ENCODE measurements at regions not wholly inside any gene's neighbourhood (a gene's known extent, or its start where the extent isn't known, plus 50 kb on each side); places are given as distances from the start of the nearest gene placed in this dataset.

DNA sequence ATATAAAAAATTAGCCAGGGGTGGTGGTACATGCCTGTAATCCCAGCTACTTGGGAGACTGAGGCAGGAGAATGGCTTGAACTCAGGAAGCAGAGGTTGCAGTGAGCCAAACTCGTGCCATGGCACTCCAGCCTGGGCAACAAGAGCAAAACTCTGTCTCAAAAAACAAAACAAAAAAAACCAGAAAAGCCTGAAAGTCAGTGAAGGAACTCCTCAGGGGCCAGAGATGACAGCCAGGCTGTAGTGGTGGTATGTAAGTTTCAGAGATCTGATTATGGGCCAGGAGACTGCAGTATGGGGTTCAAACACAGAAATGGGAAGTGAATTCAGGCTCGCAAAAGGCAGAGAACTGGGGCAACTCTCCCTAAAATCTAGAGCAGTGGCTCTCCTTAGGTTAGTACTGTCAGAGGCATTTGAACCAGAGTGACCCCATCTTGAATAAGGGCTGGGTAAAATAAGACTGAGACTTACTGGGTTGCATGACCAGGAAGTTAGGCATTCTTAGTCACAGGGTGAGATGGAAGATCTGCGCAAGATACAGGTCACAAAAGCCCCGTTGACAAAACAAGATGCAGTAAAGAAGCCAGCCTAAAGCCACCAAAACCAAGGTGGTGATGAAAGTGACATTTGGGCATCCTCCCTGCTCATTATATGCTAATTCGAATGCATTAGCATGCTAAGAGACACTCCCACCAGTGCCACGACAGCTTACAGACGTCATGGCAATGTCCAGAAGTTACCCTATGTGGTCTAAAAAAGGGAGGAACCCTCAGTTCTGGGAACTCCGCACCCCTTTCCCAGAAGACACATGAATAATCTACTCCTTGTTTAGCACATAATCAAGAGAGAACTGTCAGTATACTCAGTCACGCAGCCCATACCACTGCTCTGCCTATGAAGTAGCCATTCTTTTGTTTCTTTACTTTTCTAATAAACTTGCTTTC, 120.2 kb upstream of the XYLT1 start:
- no peaks in the 10 kb centered on the region for H3K27me3 ChIP-seq
- no peaks in the 10 kb centered on the region for H3K4me1 ChIP-seq (ENCODE audit: low read depth)
- TF ChIP-seq, protein P1, sequence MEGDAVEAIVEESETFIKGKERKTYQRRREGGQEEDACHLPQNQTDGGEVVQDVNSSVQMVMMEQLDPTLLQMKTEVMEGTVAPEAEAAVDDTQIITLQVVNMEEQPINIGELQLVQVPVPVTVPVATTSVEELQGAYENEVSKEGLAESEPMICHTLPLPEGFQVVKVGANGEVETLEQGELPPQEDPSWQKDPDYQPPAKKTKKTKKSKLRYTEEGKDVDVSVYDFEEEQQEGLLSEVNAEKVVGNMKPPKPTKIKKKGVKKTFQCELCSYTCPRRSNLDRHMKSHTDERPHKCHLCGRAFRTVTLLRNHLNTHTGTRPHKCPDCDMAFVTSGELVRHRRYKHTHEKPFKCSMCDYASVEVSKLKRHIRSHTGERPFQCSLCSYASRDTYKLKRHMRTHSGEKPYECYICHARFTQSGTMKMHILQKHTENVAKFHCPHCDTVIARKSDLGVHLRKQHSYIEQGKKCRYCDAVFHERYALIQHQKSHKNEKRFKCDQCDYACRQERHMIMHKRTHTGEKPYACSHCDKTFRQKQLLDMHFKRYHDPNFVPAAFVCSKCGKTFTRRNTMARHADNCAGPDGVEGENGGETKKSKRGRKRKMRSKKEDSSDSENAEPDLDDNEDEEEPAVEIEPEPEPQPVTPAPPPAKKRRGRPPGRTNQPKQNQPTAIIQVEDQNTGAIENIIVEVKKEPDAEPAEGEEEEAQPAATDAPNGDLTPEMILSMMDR (IDR thresholded peaks at IDR 0.05; ENCODE audit: low read depth, low read length): no peak
- H3K9me3 ChIP-seq (ENCODE audit: low read depth): no peaks in the 10 kb centered on the region
- no peak overlapping the region for H3K4me3 ChIP-seq
- H3K36me3 ChIP-seq: no peaks in the 10 kb centered on the region
- DNase-seq (ENCODE audit: low read depth in 1 of 2, low spot score in 1 of 2): no peak
- H3K27ac ChIP-seq: no peak overlapping the region

DNA sequence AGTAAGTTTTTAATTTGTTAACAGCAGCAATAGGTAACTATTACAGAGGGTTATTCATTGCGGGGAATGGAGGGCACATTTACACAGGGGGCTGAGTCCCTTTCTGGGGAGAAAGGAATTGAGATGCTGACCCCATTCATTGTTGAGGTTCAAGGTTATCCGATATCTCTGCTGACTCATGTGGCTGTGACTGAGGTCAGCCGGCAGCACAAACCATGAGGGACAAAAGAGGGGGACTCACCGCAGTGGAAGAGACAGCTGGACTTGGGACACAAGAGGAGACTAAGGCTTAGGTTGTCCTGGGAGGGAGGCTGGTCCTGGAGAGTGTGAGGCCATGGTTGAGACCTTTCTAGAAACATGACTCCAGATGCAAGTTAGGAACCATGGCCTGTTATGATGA, 119.1 kb upstream of the XYLT1 start:
- Histone ChIP-seq H3K27me3 (no peaks in the 10 kb centered on the region), H3K4me1 (ENCODE audit: low read depth) (no peaks in the 10 kb centered on the region), H3K4me3 (no peak overlapping the region), H3K9me3 (ENCODE audit: low read depth) (no peaks in the 10 kb centered on the region), H3K36me3 (no peaks in the 10 kb centered on the region), H3K27ac (no peak overlapping the region)
- TF ChIP-seq, protein P1 (IDR thresholded peaks at IDR 0.05; ENCODE audit: low read depth, low read length): no peak
- no peak for DNase-seq (ENCODE audit: low read depth in 1 of 2, low spot score in 1 of 2)

DNA sequence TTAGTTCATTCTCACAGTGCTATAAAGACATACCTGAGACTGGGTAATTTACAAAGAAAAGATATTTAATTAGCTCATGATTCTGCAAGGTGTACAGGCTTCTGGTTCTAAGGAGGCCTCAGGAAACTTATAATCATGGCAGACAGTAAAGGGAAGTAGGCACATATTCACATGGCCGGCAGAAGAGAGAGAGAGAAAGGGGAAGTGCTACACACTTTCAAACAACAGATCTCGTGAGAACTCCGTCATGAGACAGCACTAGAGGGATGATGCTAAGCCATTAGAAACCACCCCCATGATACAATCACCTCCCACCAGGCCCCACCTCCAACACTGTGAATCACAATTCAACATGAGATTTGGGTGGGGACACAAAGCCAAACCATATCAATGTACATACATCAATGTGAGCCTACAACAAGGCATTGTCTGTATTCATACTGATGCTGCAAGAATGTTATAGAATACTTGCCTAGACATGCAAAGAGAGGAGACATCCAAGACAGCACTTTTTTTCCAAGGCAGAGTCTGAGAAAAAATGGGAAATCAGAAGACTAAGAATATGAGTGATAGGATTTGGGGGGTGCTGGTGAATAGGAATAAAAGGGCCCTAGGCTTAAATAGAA, 114.8 kb upstream of the XYLT1 start:
- no peaks in the 10 kb centered on the region for H3K27me3 ChIP-seq
- H3K4me3 ChIP-seq: no peak overlapping the region
- H3K27ac ChIP-seq: no peak overlapping the region
- H3K9me3 ChIP-seq (ENCODE audit: low read depth): no peaks in the 10 kb centered on the region
- no peak for DNase-seq (ENCODE audit: low read depth in 1 of 2, low spot score in 1 of 2)
- TF ChIP-seq, protein P1 (IDR thresholded peaks at IDR 0.05; ENCODE audit: low read depth, low read length): no peak
- H3K4me1 ChIP-seq (ENCODE audit: low read depth): no peaks in the 10 kb centered on the region
- no peaks in the 10 kb centered on the region for H3K36me3 ChIP-seq

DNA sequence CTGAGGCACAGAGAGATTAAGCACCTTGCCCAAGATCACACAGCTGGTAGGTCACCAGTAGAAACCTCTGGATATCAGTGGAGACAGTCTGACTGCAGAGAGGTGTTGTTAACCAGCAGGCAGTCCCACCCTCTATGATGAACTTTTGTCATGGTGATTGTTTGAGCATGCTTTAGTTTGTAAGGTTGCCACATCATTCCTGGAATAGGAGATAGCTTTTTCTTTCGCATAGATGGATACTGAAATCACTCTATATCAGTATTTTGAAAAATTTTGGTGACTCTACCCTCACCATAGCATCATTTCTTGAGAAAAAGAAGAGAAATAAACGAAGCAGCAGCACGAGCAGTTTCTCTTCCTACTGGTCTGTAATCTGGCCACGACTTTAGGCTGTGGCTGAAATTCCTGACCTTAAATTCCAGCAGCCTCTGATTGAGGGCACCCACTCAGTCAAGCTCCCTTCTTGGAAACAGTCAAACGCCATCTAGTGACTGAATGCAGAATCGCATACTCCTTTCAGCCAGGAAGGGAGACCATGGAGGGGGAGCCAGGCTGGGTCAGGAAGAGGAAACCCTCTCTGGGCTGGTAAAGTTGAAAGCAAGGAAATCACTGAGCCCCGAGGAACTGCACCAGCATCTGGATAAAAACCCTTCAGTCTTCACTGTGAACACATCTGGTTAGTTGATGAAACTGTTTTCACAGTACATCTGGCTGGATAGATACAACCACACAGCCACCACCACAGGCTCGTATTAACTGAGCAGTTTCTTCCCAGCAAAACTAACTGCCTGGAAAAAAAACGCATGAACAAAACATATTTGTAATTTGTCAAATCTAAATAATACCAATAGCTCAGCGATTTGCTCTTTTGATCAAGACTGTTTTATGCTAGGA, 108.5 kb upstream of the XYLT1 start:
- no peaks in the 10 kb centered on the region for H3K9me3 ChIP-seq (ENCODE audit: low read depth)
- H3K27me3 ChIP-seq: no peaks in the 10 kb centered on the region
- DNase-seq (ENCODE audit: low read depth in 1 of 2, low spot score in 1 of 2): peak; percentile 75 to 84
- H3K4me3 ChIP-seq: no peak overlapping the region
- TF ChIP-seq, protein P1 (IDR thresholded peaks at IDR 0.05; ENCODE audit: low read depth, low read length): peak; percentile 80
- H3K36me3 ChIP-seq: no peaks in the 10 kb centered on the region
- H3K27ac ChIP-seq: no peak overlapping the region
- no peaks in the 10 kb centered on the region for H3K4me1 ChIP-seq (ENCODE audit: low read depth)

DNA sequence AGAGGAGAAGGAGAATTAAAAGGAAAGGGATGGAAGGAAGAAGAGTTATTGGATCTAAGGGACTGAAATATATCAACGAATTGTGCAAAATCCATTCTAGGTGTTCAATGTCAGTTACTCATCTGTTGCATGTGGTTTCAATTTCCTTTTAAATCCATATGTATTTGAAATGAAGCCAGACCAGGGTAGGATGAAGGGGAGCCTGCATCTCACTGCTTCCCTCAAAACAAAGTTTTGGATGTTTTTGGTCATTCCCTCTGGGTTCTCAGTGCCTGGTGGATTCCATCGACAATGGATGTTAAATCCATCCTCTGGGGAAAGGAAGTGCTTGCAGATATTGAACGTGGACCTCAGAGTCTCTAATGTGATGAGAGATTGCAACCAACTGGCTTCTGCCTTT, 103.5 kb upstream of the XYLT1 start:
- no peak for DNase-seq (ENCODE audit: low read depth in 1 of 2, low spot score in 1 of 2)
- TF ChIP-seq, protein P1 (IDR thresholded peaks at IDR 0.05; ENCODE audit: low read depth, low read length): no peak
- Histone ChIP-seq H3K4me1 (ENCODE audit: low read depth) (no peaks in the 10 kb centered on the region), H3K27me3 (no peaks in the 10 kb centered on the region), H3K27ac (no peak overlapping the region), H3K9me3 (ENCODE audit: low read depth) (no peaks in the 10 kb centered on the region), H3K36me3 (no peaks in the 10 kb centered on the region), H3K4me3 (no peak overlapping the region)
